ENCODE measurements at regions not wholly inside any gene's neighbourhood (a gene's known extent, or its start where the extent isn't known, plus 50 kb on each side); places are given as distances from the start of the nearest gene placed in this dataset.

GRCh38 chr5:97550164-97550563 lies 367.1 kb upstream of the RIOK2 start:
- TF ChIP-seq CTCF (IDR thresholded peaks at IDR 0.05; ENCODE audit: insufficient read depth, missing control alignments): no peak
- no peak for FAIRE-seq
- DNase-seq (ENCODE audit: insufficient read length, low spot score): no peak

DNA sequence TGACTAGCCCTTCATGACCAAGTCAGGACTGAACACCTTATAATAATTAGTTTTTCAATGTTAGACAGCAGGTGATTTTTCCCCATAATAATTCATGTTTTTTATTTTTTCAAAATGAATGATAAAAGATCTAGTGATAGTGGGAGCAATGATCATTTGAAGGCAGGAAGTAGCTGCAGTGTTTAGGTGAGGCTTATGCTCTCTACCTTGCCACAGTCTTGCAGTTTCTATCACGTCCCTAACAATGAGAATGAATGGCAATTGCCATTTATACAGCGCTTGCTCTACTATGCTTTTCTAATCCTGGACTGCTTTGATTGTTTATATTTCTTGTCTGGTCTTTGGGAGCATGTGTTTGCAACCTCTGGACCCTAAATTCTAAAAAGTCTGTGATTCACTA lies 367.8 kb upstream of the RIOK2 start:
- TF ChIP-seq CTCF (IDR thresholded peaks at IDR 0.05; ENCODE audit: insufficient read depth, missing control alignments): no peak
- DNase-seq (ENCODE audit: insufficient read length, low spot score) (no peak), FAIRE-seq (no peak)

- TF ChIP-seq CTCF (IDR thresholded peaks at IDR 0.05; ENCODE audit: insufficient read depth, missing control alignments): no peak
Observed at GRCh38 chr5:97553604-97554452, 370.8 kb upstream of the RIOK2 start.

GRCh38 chr5:97554977-97555643 lies 372.1 kb upstream of the RIOK2 start:
- no peak for DNase-seq (ENCODE audit: insufficient read length, low spot score)
- FAIRE-seq: no peak
- no peak for TF ChIP-seq CTCF (IDR thresholded peaks at IDR 0.05; ENCODE audit: insufficient read depth, missing control alignments)

More at GRCh38 chr5:97553604-97554452, 370.8 kb upstream of the RIOK2 start:
- DNase-seq (ENCODE audit: insufficient read length, low spot score): no peak
- no peak for FAIRE-seq

GRCh38 chr5:97555644-97555981 lies 372.6 kb upstream of the RIOK2 start:
- FAIRE-seq: no peak
- no peak for TF ChIP-seq CTCF (IDR thresholded peaks at IDR 0.05; ENCODE audit: insufficient read depth, missing control alignments)
- DNase-seq (ENCODE audit: insufficient read length, low spot score): no peak

DNA sequence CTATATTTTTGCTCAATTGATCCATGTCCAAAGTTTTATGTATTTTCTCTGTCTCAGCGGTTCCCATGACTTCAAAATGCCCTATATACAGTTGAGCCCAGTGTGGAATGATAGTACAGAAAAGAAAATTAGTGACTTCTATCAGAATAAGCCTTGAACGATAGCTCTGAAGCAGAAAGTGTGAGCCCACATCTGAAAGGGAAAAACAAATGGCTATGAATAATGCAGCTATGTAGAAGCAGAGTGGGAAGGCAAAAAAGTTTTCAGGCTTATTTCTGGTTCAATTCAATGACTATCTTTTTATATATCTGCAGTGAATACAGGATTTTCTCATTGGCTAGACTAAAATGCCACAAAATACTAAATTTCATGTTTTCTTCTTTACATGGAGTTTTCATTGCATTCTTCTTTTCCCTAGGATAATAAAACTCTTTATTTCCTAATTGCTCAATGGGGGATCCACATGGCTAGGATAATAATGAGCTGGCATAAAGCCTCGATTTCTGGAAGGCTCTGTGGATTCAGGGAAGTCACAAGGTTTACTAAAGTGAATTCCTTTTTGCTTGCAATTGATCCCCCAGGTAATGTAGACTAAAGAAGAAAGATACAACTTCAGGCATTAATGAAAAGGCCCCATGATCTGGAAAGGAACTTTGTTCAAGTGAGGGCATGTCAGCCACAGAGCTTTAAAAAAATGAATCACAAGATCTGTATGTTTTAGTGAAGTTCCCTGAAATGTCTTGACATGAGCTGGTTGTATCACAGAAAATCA lies 377.0 kb upstream of the RIOK2 start:
- no peak for TF ChIP-seq CTCF (IDR thresholded peaks at IDR 0.05; ENCODE audit: insufficient read depth, missing control alignments)
- DNase-seq (ENCODE audit: insufficient read length, low spot score) (no peak), FAIRE-seq (no peak)
